Medulla oblongata (tissue), 1 donor: ENCODE measurements at regions not wholly inside any gene's neighbourhood (a gene's known extent, or its start where the extent isn't known, plus 50 kb on each side); places are given as distances from the start of the nearest gene placed in this dataset.
A peak's percentile ranks its signal among the peaks of the same experiment; 100 is the strongest.
"Not testable (repeated sequence)": the region's sequence is repeated elsewhere in the genome, so short reads cannot be mapped to it uniquely, and the experiment has no call there.

Source experiments
- DNase-seq: peaks from one replicate; pipeline ENCODE4 v3.0.0-alpha.2; 2015; ENCODE audit errors: extremely low spot score

GRCh38 chr3:33919312-33920120 is 121.1 kb downstream of the PDCD6IP start:
- peak; percentile 66 for DNase-seq

DNA sequence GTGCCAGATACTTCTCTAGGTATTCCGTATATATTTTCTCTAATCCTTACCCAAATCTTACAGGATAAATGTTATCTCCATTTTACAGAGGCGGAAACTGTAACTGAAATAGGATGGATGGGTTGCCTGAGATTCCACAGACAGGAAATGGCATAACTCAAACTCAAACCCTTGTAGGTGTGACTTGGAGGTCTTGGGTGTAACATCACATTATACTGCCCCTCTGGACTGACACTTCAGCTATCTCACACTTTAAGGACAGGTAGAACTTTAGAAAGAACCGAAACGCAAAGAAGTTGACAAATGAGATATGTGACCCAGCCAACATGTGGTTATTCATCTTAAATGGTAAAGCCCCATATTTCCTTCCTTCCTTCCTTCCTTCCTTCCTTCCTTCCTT is 122.1 kb downstream of the PDCD6IP start:
- DNase-seq, result no peak

- no peak for DNase-seq
These were observed 123.2 kb downstream of the PDCD6IP start for GRCh38 chr3:33921608-33922007.

- DNase-seq, result no peak
These were observed 128.7 kb downstream of the PDCD6IP start for GRCh38 chr3:33926998-33927605.

GRCh38 chr3:33929813-33930212 is 131.4 kb downstream of the PDCD6IP start:
- DNase-seq, result no peak

GRCh38 chr3:33931512-33931911 is 133.1 kb downstream of the PDCD6IP start:
- DNase-seq, result no peak

GRCh38 chr3:33932010-33932764 is 133.8 kb downstream of the PDCD6IP start:
- DNase-seq, result no peak

GRCh38 chr3:33936171-33936920 is 137.9 kb downstream of the PDCD6IP start:
- DNase-seq, result no peak

- DNase-seq, result no peak
These were observed 138.6 kb downstream of the PDCD6IP start for GRCh38 chr3:33936921-33937525.

DNA sequence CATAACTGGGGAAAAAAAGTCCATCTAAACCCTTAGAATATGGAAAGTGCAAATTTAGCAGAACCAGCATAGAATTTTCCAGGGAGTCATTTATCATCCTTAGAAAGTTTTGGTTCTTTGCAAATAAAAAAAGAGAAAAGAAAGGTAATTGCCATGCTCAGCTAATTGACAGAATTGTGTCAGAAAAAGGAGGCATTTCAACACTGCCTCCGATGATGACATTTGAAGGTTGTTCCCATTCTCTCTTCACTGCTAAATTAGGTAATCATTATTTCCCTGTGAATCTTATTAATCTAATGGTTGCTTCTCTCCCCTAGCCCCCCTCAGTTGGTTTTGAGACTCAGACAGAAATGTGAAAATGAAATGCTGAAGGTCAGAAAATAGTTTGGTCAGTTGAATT is 139.2 kb downstream of the PDCD6IP start:
- DNase-seq, result no peak

- no peak for DNase-seq
These were observed 141.7 kb downstream of the PDCD6IP start for GRCh38 chr3:33940149-33940548.

DNA sequence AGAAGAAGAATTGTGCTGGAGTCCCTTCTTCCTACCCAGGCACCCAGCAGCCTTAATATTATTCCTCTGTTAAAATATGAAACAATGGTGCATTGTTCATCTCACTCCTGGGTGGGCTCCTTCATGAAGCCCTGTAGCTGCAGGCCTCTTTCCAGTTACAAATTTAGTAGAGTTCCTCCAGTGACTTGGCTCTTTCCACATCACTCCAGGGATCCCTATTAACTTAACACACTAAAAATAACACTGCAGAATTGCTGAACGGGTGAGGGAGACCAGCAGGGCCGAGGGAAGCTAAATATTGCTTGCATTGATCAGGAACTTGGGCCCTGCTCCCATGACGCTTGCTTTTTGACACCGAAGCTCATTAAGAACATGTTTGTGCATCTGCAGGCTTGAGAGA is 142.3 kb downstream of the PDCD6IP start:
- no peak for DNase-seq

- no peak for DNase-seq
These were observed 143.4 kb downstream of the PDCD6IP start for GRCh38 chr3:33941804-33942203.

- DNase-seq, result no peak
These were observed 144.2 kb downstream of the PDCD6IP start for GRCh38 chr3:33942483-33943150.

DNA sequence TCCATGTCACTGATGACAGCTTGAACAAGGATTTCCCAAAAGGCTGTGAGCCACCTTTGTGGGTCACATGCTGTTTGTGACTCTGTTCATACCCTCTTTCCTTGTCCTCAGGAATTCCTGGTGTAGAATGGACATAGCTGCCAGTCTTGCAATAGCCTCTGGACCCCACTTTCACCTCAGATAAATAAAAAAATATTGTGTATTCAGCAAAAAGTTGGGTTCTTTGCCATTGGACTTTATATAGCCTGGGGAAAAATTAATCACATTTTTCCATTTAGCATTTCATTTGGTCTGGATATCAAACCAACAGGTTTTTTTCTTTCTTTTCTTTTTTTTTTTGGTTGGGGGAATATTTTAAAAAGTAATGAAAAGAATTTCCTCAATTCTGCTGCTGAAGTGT is 144.8 kb downstream of the PDCD6IP start:
- DNase-seq, result no peak

DNA sequence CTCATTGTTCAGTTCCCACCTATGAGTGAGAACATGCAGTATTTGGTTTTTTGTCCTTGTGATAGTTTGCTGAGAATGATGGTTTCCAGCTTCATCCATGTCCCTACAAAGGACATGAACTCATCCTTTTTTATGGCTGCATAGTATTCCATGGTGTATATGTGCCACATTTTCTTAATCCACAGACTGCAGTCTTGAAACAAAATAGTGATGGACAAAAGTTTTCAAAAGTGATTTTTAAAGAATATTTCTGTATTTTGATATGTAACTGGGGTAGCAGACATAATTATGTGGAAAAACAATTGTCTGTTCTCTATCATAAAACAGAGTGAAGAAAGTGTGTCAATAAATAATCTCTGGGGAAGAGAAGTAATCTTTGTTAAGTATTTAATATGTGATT is 148.2 kb downstream of the PDCD6IP start:
- not testable (repeated sequence) for DNase-seq

DNA sequence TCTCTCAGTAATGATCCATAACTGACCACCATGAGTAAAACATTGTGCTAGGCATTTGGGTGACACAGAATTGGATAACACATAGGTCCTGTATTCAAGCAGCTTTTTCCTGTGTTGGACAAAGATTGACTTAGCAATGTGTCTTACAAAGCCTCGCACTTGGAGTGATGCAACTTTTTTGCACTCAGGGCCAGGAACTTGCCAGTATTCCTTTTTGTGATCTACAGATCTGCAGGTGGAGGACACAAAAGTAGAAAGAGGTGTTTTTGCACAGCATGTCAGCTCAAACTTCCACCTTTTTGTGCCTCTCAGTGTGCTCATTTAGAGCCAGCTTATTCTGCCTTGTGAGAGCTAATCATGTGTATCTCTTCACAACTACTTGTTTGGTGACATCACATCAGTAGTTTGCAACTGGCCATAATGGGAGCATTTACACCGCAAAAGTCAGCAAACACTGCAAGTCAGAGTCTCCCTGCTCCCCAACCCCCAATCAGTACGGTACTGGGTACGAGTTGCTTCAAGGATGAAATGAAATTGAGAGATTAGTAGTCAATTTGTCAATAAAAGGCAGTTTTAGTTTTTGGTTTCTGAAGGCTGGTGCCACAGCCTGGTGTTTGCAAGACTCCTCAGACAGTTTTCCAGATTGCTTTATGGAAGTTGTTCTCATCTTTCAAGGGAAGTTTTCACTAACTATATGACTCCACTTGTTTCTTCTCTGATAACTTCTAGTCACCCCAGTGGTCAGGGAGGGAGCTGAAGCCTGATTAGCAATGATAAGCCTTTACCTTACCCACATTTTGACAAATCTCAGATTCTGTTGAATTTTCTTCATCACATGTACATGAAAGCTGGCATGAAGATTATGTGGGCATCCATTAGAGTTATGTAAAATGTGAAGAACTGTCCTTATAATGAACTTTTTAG is 149.1 kb downstream of the PDCD6IP start:
- DNase-seq, result no peak

DNA sequence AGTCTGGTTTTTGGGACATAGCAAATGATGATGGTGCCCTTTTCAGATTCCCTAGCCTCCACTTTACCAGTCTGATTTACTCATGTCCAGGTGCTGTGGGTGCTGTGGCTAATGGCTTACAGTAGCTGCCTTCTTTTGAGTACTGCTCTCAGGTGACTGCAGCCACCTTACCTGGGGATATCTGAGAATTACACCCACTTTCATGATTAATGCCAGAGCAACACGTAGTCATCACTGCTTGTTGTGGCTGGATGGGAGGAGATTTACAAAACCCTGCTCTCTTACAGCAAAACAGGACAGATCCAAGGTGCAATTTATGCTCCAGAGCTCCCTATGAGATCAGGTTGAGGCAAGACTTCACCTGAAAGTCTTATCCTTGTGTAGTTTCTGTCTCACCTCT is 150.6 kb downstream of the PDCD6IP start:
- DNase-seq, result no peak

- no peak for DNase-seq
These were observed 156.5 kb downstream of the PDCD6IP start for GRCh38 chr3:33954956-33955355.

DNA sequence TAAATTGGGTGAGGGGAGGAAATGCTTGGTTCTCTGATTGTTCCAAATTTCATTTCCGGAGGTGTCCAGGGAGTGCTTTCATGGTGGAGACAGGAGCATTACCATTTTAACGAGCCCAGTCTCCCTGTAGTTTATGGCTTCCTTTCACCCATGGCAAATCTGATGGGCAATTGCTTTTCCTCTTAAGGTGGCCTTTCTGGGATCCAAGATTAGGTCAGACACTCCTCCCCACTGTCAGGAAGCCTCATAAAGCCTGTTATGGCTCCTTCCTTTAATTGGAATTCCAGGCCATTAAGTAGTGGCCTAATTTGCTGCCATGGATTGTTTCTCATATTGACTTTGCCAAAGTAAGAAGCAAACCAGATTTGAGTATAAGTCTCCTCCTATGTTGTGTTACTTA is 157.8 kb downstream of the PDCD6IP start:
- DNase-seq, result no peak
